ENCODE measurements at regions not wholly inside any gene's neighbourhood (a gene's known extent, or its start where the extent isn't known, plus 50 kb on each side); places are given as distances from the start of the nearest gene placed in this dataset.
"Not testable (repeated sequence)": the region's sequence is repeated elsewhere in the genome, so short reads cannot be mapped to it uniquely, and the experiment has no call there.

GRCh38 chr6:78259935-78260334, 607.1 kb downstream of the MEI4 start:
- ATAC-seq (no peak), DNase-seq (no peak)
- CTCF ChIA-PET, result no interaction called here
- Histone ChIP-seq H3K4me3 (ENCODE audit: low read length) (no peak overlapping the region), H3K36me3 (ENCODE audit: control insufficient read depth in 2 of 3, insufficient read depth in 3 of 3, low read length in 3 of 3) (no peaks in the 10 kb centered on the region), H3K27ac (ENCODE audit: low read depth, low read length) (no peak overlapping the region), H3K9me3 (ENCODE audit: control insufficient read depth in 2 of 3, low read length in 3 of 3) (no peaks in the 10 kb centered on the region), H3K27me3 (ENCODE audit: control insufficient read depth in 2 of 2, insufficient read depth in 2 of 2, low read length in 2 of 2) (no peaks in the 10 kb centered on the region), H3K4me1 (ENCODE audit: control insufficient read depth in 2 of 2, insufficient read depth in 2 of 2, low read length in 2 of 2) (no peaks in the 10 kb centered on the region)
- H3K27ac Mint-ChIP-seq, result no peak overlapping the region
- H3K27me3 Mint-ChIP-seq, result no peaks in the 10 kb centered on the region
- H3K36me3 Mint-ChIP-seq, result no peaks in the 10 kb centered on the region
- intact Hi-C loops (cut with micrococcal nuclease), result no loop called here
- H3K4me1 Mint-ChIP-seq, result no peaks in the 10 kb centered on the region
- H3K4me3 Mint-ChIP-seq, result no peak overlapping the region
- POLR2A ChIA-PET, result no interaction called here
- H3K9me3 Mint-ChIP-seq, result peaks cover 0 to 13% (median 4%) of the 10 kb centered on the region in 11 donors

- H3K27ac Mint-ChIP-seq, POLR2A ChIA-PET: not testable (repeated sequence)
Observed at GRCh38 chr6:78260427-78260826, 606.9 kb upstream of the IRAK1BP1 start.

GRCh38 chr6:78268591-78269452, 598.5 kb upstream of the IRAK1BP1 start:
- CTCF ChIA-PET, result no interaction called here
- ATAC-seq, result no peak
- intact Hi-C loops (cut with micrococcal nuclease), result no loop called here

More at GRCh38 chr6:78260427-78260826, 606.9 kb upstream of the IRAK1BP1 start:
- H3K4me1 ChIP-seq (ENCODE audit: control insufficient read depth in 2 of 2, insufficient read depth in 2 of 2, low read length in 2 of 2); CTCF ChIA-PET; H3K4me3 ChIP-seq (ENCODE audit: low read length); H3K4me1 Mint-ChIP-seq; H3K36me3 Mint-ChIP-seq; H3K27me3 Mint-ChIP-seq; DNase-seq; H3K4me3 Mint-ChIP-seq; ATAC-seq; H3K9me3 ChIP-seq (ENCODE audit: control insufficient read depth in 2 of 3, low read length in 3 of 3); H3K36me3 ChIP-seq (ENCODE audit: control insufficient read depth in 2 of 3, insufficient read depth in 3 of 3, low read length in 3 of 3); intact Hi-C loops (cut with micrococcal nuclease); H3K27ac ChIP-seq (ENCODE audit: low read depth, low read length); H3K27me3 ChIP-seq (ENCODE audit: control insufficient read depth in 2 of 2, insufficient read depth in 2 of 2, low read length in 2 of 2): not testable (repeated sequence)
- peaks cover 0 to 13% (median 4%) of the 10 kb centered on the region in 11 donors for H3K9me3 Mint-ChIP-seq

DNA sequence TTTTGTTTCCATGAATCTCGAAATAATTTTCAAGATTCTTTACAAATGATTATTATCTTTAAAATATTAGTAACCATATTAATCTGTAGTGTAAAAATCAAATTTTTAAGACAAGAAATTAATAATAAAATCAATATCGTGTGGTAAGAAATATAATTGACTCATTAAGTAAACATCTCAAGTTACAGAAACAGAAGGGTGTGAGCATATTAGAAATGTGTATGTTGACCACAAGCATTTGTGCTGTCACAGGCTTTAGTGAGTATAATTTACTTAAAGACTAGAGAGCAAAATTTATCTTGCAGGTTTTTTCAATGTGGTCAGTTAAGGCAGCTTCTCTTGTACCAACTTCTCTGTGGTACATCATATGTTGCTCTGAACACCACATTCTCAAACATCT, 566.5 kb upstream of the IRAK1BP1 start:
- H3K4me1 ChIP-seq (ENCODE audit: control insufficient read depth in 2 of 2, insufficient read depth in 2 of 2, low read length in 2 of 2), result no peaks in the 10 kb centered on the region
- no peak for DNase-seq
- no peaks in the 10 kb centered on the region for H3K36me3 ChIP-seq (ENCODE audit: control insufficient read depth in 2 of 3, insufficient read depth in 3 of 3, low read length in 3 of 3)
- Mint-ChIP-seq H3K27ac (no peak overlapping the region), H3K36me3 (no peaks in the 10 kb centered on the region), H3K4me3 (no peak overlapping the region), H3K4me1 (no peaks in the 10 kb centered on the region), H3K9me3 (peaks cover 0 to 10% (median 0%) of the 10 kb centered on the region in 11 donors), H3K27me3 (no peaks in the 10 kb centered on the region)
- no peak overlapping the region for H3K4me3 ChIP-seq (ENCODE audit: low read length)
- POLR2A ChIA-PET, result no interaction called here
- H3K9me3 ChIP-seq (ENCODE audit: control insufficient read depth in 2 of 3, low read length in 3 of 3), result no peaks in the 10 kb centered on the region
- no peaks in the 10 kb centered on the region for H3K27me3 ChIP-seq (ENCODE audit: control insufficient read depth in 2 of 2, insufficient read depth in 2 of 2, low read length in 2 of 2)
- intact Hi-C loops (cut with micrococcal nuclease), result no loop called here
- H3K27ac ChIP-seq (ENCODE audit: low read depth, low read length), result no peak overlapping the region
- ATAC-seq, result no peak
- CTCF ChIA-PET, result no interaction called here

More at GRCh38 chr6:78268591-78269452, 598.5 kb upstream of the IRAK1BP1 start:
- Histone ChIP-seq H3K27me3 (ENCODE audit: control insufficient read depth in 2 of 2, insufficient read depth in 2 of 2, low read length in 2 of 2) (no peaks in the 10 kb centered on the region), H3K4me3 (ENCODE audit: low read length) (no peak overlapping the region), H3K27ac (ENCODE audit: low read depth, low read length) (no peak overlapping the region), H3K9me3 (ENCODE audit: control insufficient read depth in 2 of 3, low read length in 3 of 3) (no peaks in the 10 kb centered on the region), H3K4me1 (ENCODE audit: control insufficient read depth in 2 of 2, insufficient read depth in 2 of 2, low read length in 2 of 2) (no peaks in the 10 kb centered on the region), H3K36me3 (ENCODE audit: control insufficient read depth in 2 of 3, insufficient read depth in 3 of 3, low read length in 3 of 3) (no peaks in the 10 kb centered on the region)
- no peak overlapping the region for H3K27ac Mint-ChIP-seq
- DNase-seq, result no peak
- no peaks in the 10 kb centered on the region for H3K36me3 Mint-ChIP-seq
- H3K9me3 Mint-ChIP-seq, result peaks cover 0 to 5% (median 0%) of the 10 kb centered on the region in 11 donors
- POLR2A ChIA-PET, result no interaction called here
- no peaks in the 10 kb centered on the region for H3K4me1 Mint-ChIP-seq
- no peak overlapping the region for H3K4me3 Mint-ChIP-seq
- H3K27me3 Mint-ChIP-seq, result no peaks in the 10 kb centered on the region

DNA sequence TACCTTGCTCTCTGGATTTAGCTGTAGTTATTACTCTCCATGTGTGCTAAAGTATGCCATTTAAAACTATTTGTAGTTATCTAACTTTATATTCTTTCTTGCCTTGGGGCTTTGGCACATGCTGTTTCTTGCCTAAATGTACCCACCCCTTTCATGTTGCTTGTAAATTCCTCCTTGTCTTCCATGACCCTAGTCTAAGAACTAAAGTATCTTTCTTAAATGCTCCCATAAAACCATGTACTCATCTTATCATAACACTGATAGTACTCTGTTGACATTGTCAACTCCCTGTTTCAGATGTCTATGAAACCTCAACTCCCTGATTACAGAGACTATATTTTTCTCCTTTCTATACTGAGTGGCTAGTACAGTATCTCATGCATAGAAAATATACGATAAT, 564.9 kb upstream of the IRAK1BP1 start:
- intact Hi-C loops (cut with micrococcal nuclease), result no loop called here
- no peaks in the 10 kb centered on the region for H3K4me1 Mint-ChIP-seq
- DNase-seq, result no peak
- POLR2A ChIA-PET, result no interaction called here
- H3K4me3 Mint-ChIP-seq, result no peak overlapping the region
- Histone ChIP-seq H3K4me3 (ENCODE audit: low read length) (no peak overlapping the region), H3K36me3 (ENCODE audit: control insufficient read depth in 2 of 3, insufficient read depth in 3 of 3, low read length in 3 of 3) (no peaks in the 10 kb centered on the region), H3K4me1 (ENCODE audit: control insufficient read depth in 2 of 2, insufficient read depth in 2 of 2, low read length in 2 of 2) (no peaks in the 10 kb centered on the region), H3K27ac (ENCODE audit: low read depth, low read length) (no peak overlapping the region), H3K27me3 (ENCODE audit: control insufficient read depth in 2 of 2, insufficient read depth in 2 of 2, low read length in 2 of 2) (no peaks in the 10 kb centered on the region), H3K9me3 (ENCODE audit: control insufficient read depth in 2 of 3, low read length in 3 of 3) (no peaks in the 10 kb centered on the region)
- H3K27ac Mint-ChIP-seq, result no peak overlapping the region
- H3K36me3 Mint-ChIP-seq, result no peaks in the 10 kb centered on the region
- no peak for ATAC-seq
- H3K27me3 Mint-ChIP-seq, result no peaks in the 10 kb centered on the region
- CTCF ChIA-PET, result no interaction called here
- peaks cover 0 to 10% (median 0%) of the 10 kb centered on the region in 11 donors for H3K9me3 Mint-ChIP-seq

DNA sequence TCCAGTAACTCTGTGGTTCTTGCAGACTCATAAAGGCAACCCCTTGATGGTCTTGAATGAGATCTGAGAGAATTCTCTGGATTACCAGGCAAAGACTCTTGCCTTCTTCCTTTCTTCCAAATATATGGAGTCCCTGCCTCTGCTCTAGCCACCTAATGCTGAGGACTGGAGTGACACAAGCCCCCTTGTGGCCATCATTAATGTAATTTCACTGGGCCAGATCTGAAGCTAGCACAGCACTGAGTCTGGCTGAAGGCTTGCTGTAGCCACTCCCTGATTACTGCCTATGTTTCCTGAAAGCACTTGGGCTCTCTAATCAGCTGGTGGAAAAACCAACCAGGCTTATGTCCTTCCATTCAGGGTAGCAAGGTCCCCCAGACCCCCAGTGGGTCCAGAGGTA, 559.3 kb upstream of the IRAK1BP1 start:
- Mint-ChIP-seq H3K9me3 (peaks cover 0 to 9% (median 0%) of the 10 kb centered on the region in 11 donors), H3K4me1 (no peaks in the 10 kb centered on the region), H3K4me3 (no peak overlapping the region), H3K27ac (no peak overlapping the region), H3K27me3 (no peaks in the 10 kb centered on the region), H3K36me3 (no peaks in the 10 kb centered on the region)
- Histone ChIP-seq H3K4me3 (ENCODE audit: low read length) (no peak overlapping the region), H3K9me3 (ENCODE audit: control insufficient read depth in 2 of 3, low read length in 3 of 3) (no peaks in the 10 kb centered on the region), H3K36me3 (ENCODE audit: control insufficient read depth in 2 of 3, insufficient read depth in 3 of 3, low read length in 3 of 3) (no peaks in the 10 kb centered on the region), H3K27ac (ENCODE audit: low read depth, low read length) (no peak overlapping the region), H3K4me1 (ENCODE audit: control insufficient read depth in 2 of 2, insufficient read depth in 2 of 2, low read length in 2 of 2) (no peaks in the 10 kb centered on the region), H3K27me3 (ENCODE audit: control insufficient read depth in 2 of 2, insufficient read depth in 2 of 2, low read length in 2 of 2) (no peaks in the 10 kb centered on the region)
- DNase-seq, result no peak
- ChIA-PET POLR2A (no interaction called here), CTCF (no interaction called here)
- no peak for ATAC-seq
- intact Hi-C loops (cut with micrococcal nuclease), result no loop called here

Measured in naive thymus-derived CD4-positive, alpha-beta T cell (primary cell).